Thymus (tissue), 11 donors: ENCODE measurements at regions not wholly inside any gene's neighbourhood (a gene's known extent, or its start where the extent isn't known, plus 50 kb on each side); places are given as distances from the start of the nearest gene placed in this dataset.

Source experiments
- DNase-seq, 9 donors: peaks; one replicate each; pipeline ENCODE4 v3.0.0-alpha.2; 2013; ENCODE audit warnings: low spot score in 9 of 9, low read depth in 6 of 9, missing footprints in 1 of 9
- H3K27ac ChIP-seq, 2 donors: one replicate each; pipeline ENCODE4 v1.5.1; 2013; ENCODE audit warnings: control low read depth in 1 of 2, low read depth in 1 of 2, low read length in 1 of 2, mild to moderate bottlenecking in 1 of 2, moderate library complexity in 1 of 2
- H3K27me3 ChIP-seq, 2 donors: one replicate each; pipeline ENCODE4 v1.5.1; 2013; ENCODE audit warnings: low read length in 1 of 2; ENCODE audit not compliant: control insufficient read depth in 2 of 2, insufficient read depth in 1 of 2
- H3K36me3 ChIP-seq, 2 donors: one replicate each; pipeline ENCODE4 v1.5.1; 2013; ENCODE audit warnings: low read length in 1 of 2, mild to moderate bottlenecking in 1 of 2, moderate library complexity in 1 of 2; ENCODE audit not compliant: control insufficient read depth in 2 of 2, insufficient read depth in 2 of 2
- H3K4me1 ChIP-seq, 2 donors: one replicate each; pipeline ENCODE4 v1.5.1; 2013; ENCODE audit warnings: low read length in 2 of 2; ENCODE audit not compliant: control insufficient read depth in 2 of 2, insufficient read depth in 2 of 2
- H3K4me3 ChIP-seq, 2 donors: one replicate each; pipeline ENCODE4 v1.5.1; 2013; ENCODE audit warnings: low read length in 2 of 2, control low read depth in 1 of 2, mild to moderate bottlenecking in 1 of 2
- H3K9me3 ChIP-seq, 2 donors: one replicate each; pipeline ENCODE4 v1.5.1; 2013; ENCODE audit warnings: low read length in 1 of 2, mild to moderate bottlenecking in 1 of 2; ENCODE audit not compliant: control insufficient read depth in 2 of 2, insufficient read depth in 1 of 2
- WGBS: extraction: QIAGEN DNeasy Blood & Tissue Kit; methylation state at CpG from one replicate; pipeline ENCODE4 v1.1.7; 2013; 5-methylcytosine and 5-hydroxymethylcytosine counted together
- donor health status: healthy.

GRCh38 chr6:14633479-14633878, 515.9 kb downstream of the CD83 start:
- peak in 1 of 9 donors; percentile 59 for DNase-seq
- Histone ChIP-seq H3K36me3 (no peaks in the 10 kb centered on the region), H3K9me3 (no peaks in the 10 kb centered on the region), H3K4me3 (peak overlapping the region; percentile 20 to 40), H3K27me3 (no peaks in the 10 kb centered on the region), H3K27ac (peak overlapping the region; percentile 93 to 96), H3K4me1 (peaks cover 40 to 63% of the 10 kb centered on the region in 2 donors)
- WGBS = 90% methylated on average over 3 of the region's 3 CpGs

GRCh38 chr6:14634072-14634471, 516.5 kb downstream of the CD83 start:
- H3K4me1 ChIP-seq = peaks cover 44 to 69% of the 10 kb centered on the region in 2 donors
- DNase-seq = peak in 2 of 9 donors; percentile 61 to 81

GRCh38 chr6:14635195-14635594, 517.6 kb downstream of the CD83 start:
- Histone ChIP-seq H3K27me3 (no peaks in the 10 kb centered on the region), H3K4me1 (peaks cover 54 to 75% of the 10 kb centered on the region in 2 donors), H3K9me3 (no peaks in the 10 kb centered on the region), H3K27ac (peak overlapping the region; percentile 93 to 96), H3K36me3 (no peaks in the 10 kb centered on the region), H3K4me3 (peak overlapping the region in 1 of 2 donors; percentile 24)
- WGBS = 0% methylated on average over 1 of the region's 1 CpG
- DNase-seq = peak in 3 of 9 donors; percentile 63 to 82 (median 67)

More at GRCh38 chr6:14634072-14634471, 516.5 kb downstream of the CD83 start:
- WGBS = 45% methylated on average over 9 of the region's 9 CpGs
- H3K4me3 ChIP-seq = peak overlapping the region; percentile 24 to 40
- no peaks in the 10 kb centered on the region for H3K9me3 ChIP-seq
- no peaks in the 10 kb centered on the region for H3K36me3 ChIP-seq
- H3K27me3 ChIP-seq = no peaks in the 10 kb centered on the region
- H3K27ac ChIP-seq = peak overlapping the region; percentile 93 to 96

DNA sequence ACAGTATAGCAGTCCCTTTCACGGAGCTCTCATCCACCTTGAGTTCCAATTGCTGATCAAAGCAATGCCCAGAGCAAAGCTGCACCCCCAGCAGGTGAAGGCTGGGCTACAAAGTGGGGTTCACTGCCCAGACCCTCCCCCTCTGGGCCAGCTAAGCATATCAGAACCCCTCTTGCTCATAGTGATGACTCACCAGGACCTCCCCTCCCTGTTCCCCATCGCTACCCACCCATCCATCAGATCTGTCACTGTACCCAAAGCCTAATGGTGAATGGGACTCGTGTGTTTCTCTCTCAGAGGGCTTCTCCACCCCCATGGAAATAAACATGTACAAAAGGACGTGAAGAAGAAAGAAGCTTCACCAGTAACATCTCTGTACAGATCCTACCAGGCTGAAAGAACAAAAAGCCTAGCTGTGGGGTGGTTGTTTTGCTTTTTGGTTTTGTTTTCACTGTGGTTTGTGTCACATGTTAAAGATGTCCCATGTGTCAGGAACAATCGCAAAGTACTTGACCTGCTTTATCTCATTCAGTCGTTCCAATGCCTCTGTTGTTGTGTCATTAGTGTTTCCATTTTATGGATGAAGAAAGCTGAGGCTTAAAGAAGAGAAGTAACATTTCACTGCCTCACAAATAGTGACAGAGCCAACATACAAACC, 518.5 kb downstream of the CD83 start:
- WGBS = 34% methylated on average over 6 of the region's 6 CpGs
- H3K27me3 ChIP-seq = no peaks in the 10 kb centered on the region
- peak in 7 of 9 donors; percentile 49 to 92 (median 77) for DNase-seq
- H3K36me3 ChIP-seq = no peaks in the 10 kb centered on the region
- peaks cover 54 to 80% of the 10 kb centered on the region in 2 donors for H3K4me1 ChIP-seq
- H3K27ac ChIP-seq = peak overlapping the region; percentile 93 to 96
- H3K9me3 ChIP-seq = no peaks in the 10 kb centered on the region
- H3K4me3 ChIP-seq = no peak overlapping the region

DNA sequence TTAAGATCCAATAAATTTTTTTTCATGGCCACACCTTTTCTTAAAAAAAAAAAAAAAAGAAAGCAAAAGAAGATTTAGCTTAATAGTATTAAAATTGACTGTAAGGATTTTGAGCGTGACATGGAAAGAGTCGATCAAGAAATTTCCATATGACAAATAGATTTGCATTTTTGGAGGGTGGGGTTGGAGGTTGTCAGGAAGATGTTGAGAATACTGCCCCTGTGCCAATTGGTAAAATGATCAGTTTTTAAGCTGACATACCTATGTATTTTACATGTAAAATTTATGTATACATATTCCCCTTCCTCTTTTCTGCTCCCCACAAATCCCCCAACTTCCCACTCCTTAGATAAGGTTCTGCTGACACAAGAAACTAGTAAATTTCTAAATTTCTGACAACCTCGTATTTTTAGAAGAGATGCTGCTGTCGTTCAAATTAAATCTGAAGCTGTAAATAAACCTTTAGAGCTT, 520.9 kb downstream of the CD83 start:
- no peaks in the 10 kb centered on the region for H3K36me3 ChIP-seq
- no peak for DNase-seq
- no peaks in the 10 kb centered on the region for H3K9me3 ChIP-seq
- no peaks in the 10 kb centered on the region for H3K27me3 ChIP-seq
- no peak overlapping the region for H3K27ac ChIP-seq
- H3K4me1 ChIP-seq = peaks cover 51 to 74% of the 10 kb centered on the region in 2 donors
- no peak overlapping the region for H3K4me3 ChIP-seq
- 61% methylated on average over 4 of the region's 4 CpGs for WGBS

DNA sequence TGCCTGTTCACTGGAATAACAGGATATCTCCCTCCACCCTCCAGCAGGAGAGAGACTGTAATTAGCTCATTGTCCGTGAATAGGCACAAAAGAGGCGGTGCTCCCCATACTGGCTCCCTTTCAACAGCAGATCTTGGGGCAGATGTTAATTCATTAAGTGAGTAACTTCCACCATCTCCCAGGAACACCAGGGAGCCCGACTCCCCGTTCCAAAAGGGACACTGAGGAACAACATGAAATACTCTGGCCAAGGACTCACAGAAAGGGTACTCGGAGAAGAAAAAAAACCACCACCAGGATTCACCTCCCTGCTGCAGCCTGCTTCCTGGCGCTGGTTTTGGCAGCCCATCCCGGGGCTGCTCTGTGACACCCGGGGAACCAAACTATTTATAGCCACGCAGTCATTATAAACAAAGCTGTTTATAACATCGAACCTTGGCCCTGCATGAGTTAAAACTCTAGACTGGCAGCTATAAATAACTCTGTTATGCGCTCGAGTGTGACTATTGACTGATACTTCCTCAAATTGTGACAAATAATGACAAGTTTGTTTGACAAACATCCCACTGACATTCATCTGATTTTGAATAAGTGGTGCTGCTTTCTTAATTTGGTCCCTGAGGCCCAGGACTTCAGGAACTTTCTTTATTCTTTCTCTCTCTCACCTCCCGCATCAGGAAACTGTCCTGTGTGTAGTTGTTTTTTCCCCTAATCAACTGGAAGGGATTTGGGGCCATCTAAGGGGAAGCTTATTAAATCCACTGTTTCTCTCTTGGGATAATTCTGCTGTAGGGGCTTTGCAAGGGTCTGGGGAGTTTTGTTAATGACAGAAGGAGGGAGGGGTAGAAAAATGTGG, 521.6 kb downstream of the CD83 start:
- Histone ChIP-seq H3K4me1 (peaks cover 45 to 67% of the 10 kb centered on the region in 2 donors), H3K9me3 (no peaks in the 10 kb centered on the region), H3K4me3 (no peak overlapping the region), H3K27ac (peak overlapping the region in 1 of 2 donors; percentile 33), H3K27me3 (no peaks in the 10 kb centered on the region), H3K36me3 (no peaks in the 10 kb centered on the region)
- DNase-seq = no peak
- 30% methylated on average over 13 of the region's 13 CpGs for whole genome bisulfite sequencing

- DNase-seq = no peak
- Histone ChIP-seq H3K27me3 (no peaks in the 10 kb centered on the region), H3K27ac (no peak overlapping the region), H3K4me1 (peaks cover 35 to 58% of the 10 kb centered on the region in 2 donors), H3K36me3 (no peaks in the 10 kb centered on the region), H3K9me3 (no peaks in the 10 kb centered on the region), H3K4me3 (no peak overlapping the region)
- WGBS = 97% methylated on average over 12 of the region's 12 CpGs
These were observed 522.5 kb downstream of the CD83 start for GRCh38 chr6:14639983-14640599.

DNA sequence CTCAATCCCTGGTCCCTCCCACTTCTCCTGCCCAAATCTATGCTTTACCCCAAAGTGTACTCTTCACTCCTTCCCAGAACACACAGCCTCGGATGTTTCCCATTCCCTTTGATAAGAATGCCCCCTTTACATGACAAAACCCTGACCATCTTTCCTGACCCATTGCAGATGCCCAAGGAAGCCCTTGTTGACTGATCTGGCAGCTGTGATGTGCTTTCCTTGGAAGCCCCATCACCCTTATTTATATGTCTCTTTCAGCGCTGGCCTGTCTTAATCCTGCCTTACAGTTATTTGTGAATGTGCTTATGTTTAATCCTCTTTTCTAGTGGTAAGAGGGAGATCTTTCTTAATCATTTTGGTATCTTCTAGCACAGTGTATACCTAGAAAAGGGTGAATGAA, 523.1 kb downstream of the CD83 start:
- H3K27ac ChIP-seq = no peak overlapping the region
- no peaks in the 10 kb centered on the region for H3K27me3 ChIP-seq
- H3K4me1 ChIP-seq = peaks cover 32 to 53% of the 10 kb centered on the region in 2 donors
- DNase-seq = no peak
- WGBS = 96% methylated on average over 2 of the region's 2 CpGs
- H3K4me3 ChIP-seq = no peak overlapping the region
- no peaks in the 10 kb centered on the region for H3K9me3 ChIP-seq
- no peaks in the 10 kb centered on the region for H3K36me3 ChIP-seq
